Memory B cell (primary cell): ENCODE measurements at regions not wholly inside any gene's neighbourhood (a gene's known extent, or its start where the extent isn't known, plus 50 kb on each side); places are given as distances from the start of the nearest gene placed in this dataset.

Experiments used
- ATAC-seq: fragments of 150-1000 bp; cut with Tn5 transposase; 2 replicates; pipeline ENCODE4 v1.10.0; 2021; ENCODE audit warnings: low read depth, mild to moderate bottlenecking, moderate library complexity
- DNase-seq, 2 donors: peaks; one replicate each; pipeline ENCODE4 v3.0.0; 2022; ENCODE audit warnings: low spot score in 2 of 2
- H3K27ac Mint-ChIP-seq: one replicate; pipeline ENCODE4 v1.8.0; 2022; ENCODE audit warnings: mild to moderate bottlenecking, moderate library complexity, mixed read lengths
- H3K27me3 Mint-ChIP-seq: one replicate; pipeline ENCODE4 v1.8.0; 2022; ENCODE audit warnings: mixed read lengths
- H3K36me3 Mint-ChIP-seq: one replicate; pipeline ENCODE4 v1.8.0; 2022; ENCODE audit warnings: mild to moderate bottlenecking, mixed read lengths
- H3K4me1 Mint-ChIP-seq: one replicate; pipeline ENCODE4 v1.8.0; 2022; ENCODE audit warnings: mixed read lengths
- H3K4me3 Mint-ChIP-seq: one replicate; pipeline ENCODE4 v1.8.0; 2022; ENCODE audit warnings: mild to moderate bottlenecking, moderate library complexity, mixed read lengths
- H3K9me3 Mint-ChIP-seq: one replicate; pipeline ENCODE4 v1.8.0; 2022; ENCODE audit warnings: mixed read lengths

GRCh38 chr5:145493435-145493834 is 341.7 kb downstream of the PRELID2 start:
- Mint-ChIP-seq H3K27me3 (no peaks in the 10 kb centered on the region), H3K4me3 (no peak overlapping the region), H3K36me3 (no peaks in the 10 kb centered on the region), H3K4me1 (no peaks in the 10 kb centered on the region), H3K9me3 (peaks cover 6% of the 10 kb centered on the region), H3K27ac (no peak overlapping the region)
- no peak for ATAC-seq
- DNase-seq: no peak

DNA sequence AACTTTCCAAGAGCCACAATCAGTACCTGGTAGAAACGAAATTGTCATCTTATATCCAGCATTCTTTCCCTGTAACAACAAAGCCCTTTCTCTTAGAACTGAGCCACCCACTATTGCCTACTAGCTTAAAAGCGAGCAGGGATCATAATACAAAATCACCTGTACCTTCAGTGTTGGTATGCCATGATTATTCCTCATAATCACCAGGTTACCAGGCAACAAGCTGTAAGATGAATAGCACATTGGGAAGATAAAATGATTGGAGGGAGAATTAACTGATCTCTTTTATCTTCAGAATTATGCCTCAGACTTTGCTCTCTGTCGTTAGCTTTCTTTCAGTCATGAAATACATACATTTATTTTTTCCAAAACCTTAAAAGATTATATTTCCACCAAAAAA is 345.6 kb downstream of the PRELID2 start:
- DNase-seq (no peak), ATAC-seq (no peak)
- no peaks in the 10 kb centered on the region for H3K27me3 Mint-ChIP-seq
- peaks cover 2% of the 10 kb centered on the region for H3K9me3 Mint-ChIP-seq
- H3K4me1 Mint-ChIP-seq: no peaks in the 10 kb centered on the region
- no peak overlapping the region for H3K4me3 Mint-ChIP-seq
- no peaks in the 10 kb centered on the region for H3K36me3 Mint-ChIP-seq
- H3K27ac Mint-ChIP-seq: no peak overlapping the region

DNA sequence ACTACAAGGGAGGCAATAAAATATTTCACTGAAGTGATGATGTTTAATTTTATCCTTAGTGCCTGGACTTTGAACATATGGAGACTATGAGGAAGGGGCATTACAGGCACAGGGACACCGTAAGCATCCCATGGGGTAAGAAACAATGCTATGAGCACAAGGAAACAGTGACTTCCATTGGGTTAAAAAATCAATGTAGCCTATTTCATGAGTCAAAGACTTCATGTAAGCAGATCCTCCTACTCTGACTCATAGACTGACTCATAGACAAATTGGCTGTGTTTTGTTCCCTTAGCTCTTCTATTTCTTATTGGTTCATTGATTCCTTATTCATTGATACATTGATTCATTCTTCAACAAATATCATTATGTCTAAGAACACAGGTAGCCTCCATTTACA is 351.0 kb downstream of the PRELID2 start:
- peaks cover 2% of the 10 kb centered on the region for H3K9me3 Mint-ChIP-seq
- H3K4me3 Mint-ChIP-seq: no peak overlapping the region
- ATAC-seq (no peak), DNase-seq (no peak)
- H3K4me1 Mint-ChIP-seq: no peaks in the 10 kb centered on the region
- no peaks in the 10 kb centered on the region for H3K36me3 Mint-ChIP-seq
- no peaks in the 10 kb centered on the region for H3K27me3 Mint-ChIP-seq
- no peak overlapping the region for H3K27ac Mint-ChIP-seq

GRCh38 chr5:145483212-145483611 is 351.9 kb downstream of the PRELID2 start:
- Mint-ChIP-seq H3K4me1 (no peaks in the 10 kb centered on the region), H3K36me3 (no peaks in the 10 kb centered on the region), H3K27ac (no peak overlapping the region), H3K4me3 (no peak overlapping the region), H3K9me3 (peaks cover 2% of the 10 kb centered on the region), H3K27me3 (no peaks in the 10 kb centered on the region)
- DNase-seq (no peak), ATAC-seq (no peak)

DNA sequence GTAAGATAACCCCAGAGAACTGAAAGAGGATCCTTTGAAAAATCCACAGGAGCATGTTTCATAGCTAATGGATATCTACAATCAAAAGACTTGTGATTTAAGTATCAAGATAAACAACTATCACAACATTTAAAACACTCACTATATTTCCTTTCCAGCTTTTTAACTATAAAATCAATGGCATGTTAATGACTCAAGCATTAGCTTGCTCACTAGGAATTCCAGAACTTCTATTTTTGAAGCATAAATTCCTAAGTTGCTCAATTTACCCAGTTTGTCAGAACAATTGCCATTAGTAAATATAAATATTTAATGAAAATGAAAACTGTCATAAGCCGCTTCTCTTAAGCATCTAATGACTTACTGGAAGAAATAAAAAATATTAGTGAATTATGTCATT is 355.3 kb downstream of the PRELID2 start:
- Mint-ChIP-seq H3K9me3 (peaks cover 2% of the 10 kb centered on the region), H3K4me1 (no peaks in the 10 kb centered on the region), H3K4me3 (no peak overlapping the region), H3K27me3 (no peaks in the 10 kb centered on the region), H3K36me3 (no peaks in the 10 kb centered on the region), H3K27ac (no peak overlapping the region)
- ATAC-seq (no peak), DNase-seq (no peak)

DNA sequence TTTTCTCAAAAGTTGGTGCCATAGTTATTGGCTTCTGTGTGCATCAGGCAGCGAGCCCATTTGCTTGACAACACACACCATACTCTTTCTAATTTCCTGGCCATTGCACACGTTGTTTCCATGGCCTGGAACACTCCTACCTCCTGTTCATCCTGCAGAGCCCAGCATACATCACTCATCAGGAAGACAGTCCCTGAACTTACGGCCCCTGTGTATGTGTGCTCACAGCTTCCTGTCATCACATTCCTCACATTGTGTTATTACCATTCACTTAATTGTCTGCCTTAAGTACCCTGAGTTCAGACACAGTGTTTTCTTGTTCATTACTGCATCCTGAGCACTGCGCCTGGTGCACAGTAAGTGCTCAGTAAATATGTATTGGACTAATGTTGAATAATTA is 355.9 kb downstream of the PRELID2 start:
- DNase-seq (no peak), ATAC-seq (no peak)
- Mint-ChIP-seq H3K4me1 (no peaks in the 10 kb centered on the region), H3K27me3 (no peaks in the 10 kb centered on the region), H3K4me3 (no peak overlapping the region), H3K27ac (no peak overlapping the region), H3K9me3 (peaks cover 2% of the 10 kb centered on the region), H3K36me3 (no peaks in the 10 kb centered on the region)

GRCh38 chr5:145478651-145479050 is 356.5 kb downstream of the PRELID2 start:
- no peak for ATAC-seq
- H3K9me3 Mint-ChIP-seq: peaks cover 2% of the 10 kb centered on the region
- no peaks in the 10 kb centered on the region for H3K36me3 Mint-ChIP-seq
- no peak overlapping the region for H3K4me3 Mint-ChIP-seq
- H3K4me1 Mint-ChIP-seq: no peaks in the 10 kb centered on the region
- no peak overlapping the region for H3K27ac Mint-ChIP-seq
- H3K27me3 Mint-ChIP-seq: no peaks in the 10 kb centered on the region
- DNase-seq: no peak

GRCh38 chr5:145473042-145473642 is 362.0 kb downstream of the PRELID2 start:
- ATAC-seq (no peak), DNase-seq (no peak)
- no peaks in the 10 kb centered on the region for H3K4me1 Mint-ChIP-seq
- no peaks in the 10 kb centered on the region for H3K9me3 Mint-ChIP-seq
- no peaks in the 10 kb centered on the region for H3K36me3 Mint-ChIP-seq
- H3K27ac Mint-ChIP-seq: no peak overlapping the region
- H3K27me3 Mint-ChIP-seq: no peaks in the 10 kb centered on the region
- no peak overlapping the region for H3K4me3 Mint-ChIP-seq

DNA sequence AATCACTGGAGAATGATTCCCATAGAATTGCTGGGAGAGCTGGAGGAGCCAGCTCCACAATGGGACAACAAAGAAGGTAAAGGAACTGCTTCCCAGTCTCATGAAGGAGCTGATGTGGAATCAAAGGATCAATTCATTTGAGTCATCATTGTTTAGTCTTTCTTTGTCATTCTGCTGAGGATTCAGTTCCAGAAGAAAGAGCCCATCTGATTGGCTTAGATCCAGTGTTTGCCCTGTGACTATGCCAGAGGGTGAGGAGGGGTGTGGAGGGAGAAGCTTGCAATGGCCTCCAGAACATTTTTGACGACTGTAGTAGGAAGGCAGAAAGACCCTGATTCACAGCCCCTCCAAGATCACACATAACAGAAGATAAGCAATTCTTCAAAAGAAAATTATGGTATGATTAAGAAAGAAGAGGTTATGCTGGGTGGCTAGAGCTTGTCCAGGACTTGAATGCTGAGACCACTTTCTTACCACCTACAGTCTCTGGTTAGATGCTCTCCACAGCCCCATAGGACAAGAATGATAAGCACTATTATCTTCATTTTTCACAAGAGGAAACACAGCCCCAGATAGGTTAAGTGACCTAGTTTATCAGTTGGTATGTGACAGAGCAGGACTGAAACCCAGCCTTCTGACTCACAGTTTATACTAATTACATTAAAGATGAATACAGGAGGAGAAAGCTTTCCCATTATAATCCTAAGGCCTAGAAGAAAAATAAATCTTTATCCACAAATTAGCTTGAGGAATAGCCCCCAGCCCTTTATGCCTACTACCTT is 363.1 kb downstream of the PRELID2 start:
- Mint-ChIP-seq H3K9me3 (no peaks in the 10 kb centered on the region), H3K27ac (no peak overlapping the region), H3K4me3 (no peak overlapping the region), H3K27me3 (no peaks in the 10 kb centered on the region), H3K4me1 (no peaks in the 10 kb centered on the region), H3K36me3 (no peaks in the 10 kb centered on the region)
- DNase-seq (no peak), ATAC-seq (no peak)

DNA sequence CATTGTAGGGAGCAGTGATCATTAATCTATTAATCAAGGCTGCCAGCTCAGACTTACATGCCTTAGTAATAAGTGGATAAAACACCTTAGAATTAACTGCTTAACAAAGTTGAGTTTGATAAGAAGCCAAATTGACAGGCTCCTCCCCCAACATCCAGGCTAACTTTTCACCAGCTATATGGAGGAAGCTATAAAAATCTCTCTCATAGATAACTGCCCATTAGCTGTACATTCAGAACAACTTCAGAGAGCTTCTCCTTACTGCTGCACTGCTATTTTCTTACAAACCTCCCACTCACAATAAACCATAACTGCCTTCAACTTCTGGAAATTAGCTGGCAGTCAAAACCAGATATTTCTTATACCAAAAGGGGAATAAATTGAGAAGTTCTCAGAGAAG is 364.1 kb downstream of the PRELID2 start:
- DNase-seq: no peak
- Mint-ChIP-seq H3K27ac (no peak overlapping the region), H3K9me3 (no peaks in the 10 kb centered on the region), H3K4me1 (no peaks in the 10 kb centered on the region), H3K36me3 (no peaks in the 10 kb centered on the region), H3K4me3 (no peak overlapping the region), H3K27me3 (no peaks in the 10 kb centered on the region)
- ATAC-seq: no peak

DNA sequence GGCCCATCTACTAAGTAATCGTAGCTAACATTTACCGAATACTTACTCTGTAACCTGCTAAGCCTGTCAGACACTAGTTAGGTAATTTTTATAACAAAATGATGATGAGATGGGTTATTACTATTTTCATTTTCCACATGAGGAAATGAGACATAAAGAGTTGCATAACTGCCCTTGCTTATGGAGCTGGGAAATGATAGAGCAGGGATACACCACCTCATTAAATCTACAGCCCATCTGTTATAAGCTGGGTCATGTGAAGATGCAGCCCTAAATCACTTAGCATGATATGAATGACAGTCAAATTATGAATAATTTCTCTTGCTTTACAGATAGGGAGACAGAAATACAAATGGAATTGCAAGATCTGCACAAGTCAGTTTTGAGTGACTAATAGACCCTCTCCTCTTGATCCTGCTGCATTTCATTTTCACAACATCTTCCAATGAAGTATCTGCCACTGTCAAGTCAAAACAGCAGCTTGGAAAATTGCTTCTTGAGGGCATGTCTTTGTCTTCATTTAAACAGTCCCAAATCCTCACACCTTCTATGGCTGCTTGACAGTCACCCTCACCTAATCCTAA is 364.7 kb downstream of the PRELID2 start:
- no peak for ATAC-seq
- no peaks in the 10 kb centered on the region for H3K36me3 Mint-ChIP-seq
- H3K4me3 Mint-ChIP-seq: no peak overlapping the region
- no peak overlapping the region for H3K27ac Mint-ChIP-seq
- H3K4me1 Mint-ChIP-seq: no peaks in the 10 kb centered on the region
- H3K27me3 Mint-ChIP-seq: no peaks in the 10 kb centered on the region
- H3K9me3 Mint-ChIP-seq: no peaks in the 10 kb centered on the region
- no peak for DNase-seq

DNA sequence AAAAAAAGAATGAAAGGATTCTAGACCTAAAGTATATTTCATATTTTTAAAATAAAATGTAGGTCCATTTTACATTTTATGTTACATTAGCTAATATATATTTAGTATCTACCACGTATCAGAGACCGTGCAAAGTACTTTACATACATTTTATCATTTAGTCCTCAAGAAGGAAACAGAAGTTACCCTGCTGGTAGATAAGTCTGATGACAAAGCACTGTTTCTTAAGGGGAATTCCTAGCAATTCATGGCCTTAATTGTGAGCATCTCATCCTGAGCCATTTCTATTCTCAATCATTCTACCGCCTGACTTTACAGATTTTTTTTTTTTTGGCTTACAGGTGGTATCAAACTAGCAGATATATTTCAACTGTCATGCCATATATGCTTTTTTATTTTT is 367.7 kb downstream of the PRELID2 start:
- Mint-ChIP-seq H3K27me3 (no peaks in the 10 kb centered on the region), H3K4me1 (no peaks in the 10 kb centered on the region), H3K36me3 (no peaks in the 10 kb centered on the region), H3K27ac (no peak overlapping the region), H3K9me3 (no peaks in the 10 kb centered on the region), H3K4me3 (no peak overlapping the region)
- ATAC-seq (no peak), DNase-seq (no peak)

DNA sequence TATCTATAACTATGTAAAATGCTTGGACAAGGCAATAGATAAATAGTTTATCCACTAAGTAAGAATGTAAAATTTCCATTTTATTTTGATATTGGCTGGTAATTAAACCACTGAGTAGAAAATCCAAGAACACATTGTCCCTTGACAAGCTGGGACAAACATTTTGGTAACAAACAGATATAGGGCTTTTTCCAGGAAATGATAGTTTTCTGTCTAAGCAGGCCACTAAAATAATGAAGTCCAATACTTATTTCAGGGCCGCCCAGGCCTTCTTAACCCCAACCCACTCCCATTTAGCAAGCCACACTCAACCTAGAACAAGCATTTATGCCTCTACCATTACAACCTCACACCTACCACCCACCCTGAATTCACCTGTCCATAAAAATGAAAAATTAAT is 368.6 kb downstream of the PRELID2 start:
- no peak overlapping the region for H3K4me3 Mint-ChIP-seq
- no peaks in the 10 kb centered on the region for H3K36me3 Mint-ChIP-seq
- DNase-seq (no peak), ATAC-seq (no peak)
- H3K27me3 Mint-ChIP-seq: no peaks in the 10 kb centered on the region
- H3K27ac Mint-ChIP-seq: no peak overlapping the region
- H3K4me1 Mint-ChIP-seq: no peaks in the 10 kb centered on the region
- H3K9me3 Mint-ChIP-seq: no peaks in the 10 kb centered on the region

DNA sequence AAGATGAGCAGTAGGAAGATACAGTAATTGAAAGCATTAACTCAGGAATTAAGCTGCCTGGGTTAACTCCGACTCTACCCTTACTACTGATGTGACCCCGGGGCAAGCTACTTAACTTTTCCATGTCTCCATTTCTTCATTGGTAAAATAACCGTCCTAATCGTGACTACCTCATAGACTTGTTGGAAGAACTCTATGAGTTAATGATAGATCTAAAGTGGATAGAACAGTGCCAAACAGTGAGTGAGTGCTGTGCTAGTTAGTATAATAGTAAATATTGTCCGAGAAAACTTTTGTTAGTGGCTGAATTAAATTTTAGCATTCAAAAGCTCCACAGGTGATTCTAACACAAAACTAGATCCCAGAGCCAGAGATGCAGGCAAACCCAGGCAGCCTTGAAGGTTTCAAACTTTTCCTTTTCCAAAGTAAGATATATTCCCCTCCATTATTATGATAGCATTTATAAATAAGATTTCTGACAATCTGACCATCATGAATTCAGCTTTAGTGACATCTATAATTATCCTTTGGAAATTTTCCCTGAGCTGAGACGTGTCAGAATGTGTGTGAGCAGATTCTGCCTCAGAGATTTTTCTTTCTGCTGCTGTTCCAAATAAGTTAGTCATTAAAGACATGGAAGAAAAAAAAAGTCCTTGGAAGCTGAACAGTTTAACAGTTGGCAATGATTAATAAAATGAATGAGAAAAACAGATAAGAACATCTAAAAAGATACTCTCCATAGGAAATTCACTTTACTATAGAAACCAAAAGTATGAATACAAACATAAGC is 369.5 kb downstream of the PRELID2 start:
- Mint-ChIP-seq H3K9me3 (no peaks in the 10 kb centered on the region), H3K27ac (no peak overlapping the region), H3K27me3 (no peaks in the 10 kb centered on the region), H3K4me1 (no peaks in the 10 kb centered on the region), H3K4me3 (no peak overlapping the region), H3K36me3 (no peaks in the 10 kb centered on the region)
- DNase-seq (no peak), ATAC-seq (no peak)
